ENCODE measurements at regions not wholly inside any gene's neighbourhood (a gene's known extent, or its start where the extent isn't known, plus 50 kb on each side); places are given as distances from the start of the nearest gene placed in this dataset.

DNA sequence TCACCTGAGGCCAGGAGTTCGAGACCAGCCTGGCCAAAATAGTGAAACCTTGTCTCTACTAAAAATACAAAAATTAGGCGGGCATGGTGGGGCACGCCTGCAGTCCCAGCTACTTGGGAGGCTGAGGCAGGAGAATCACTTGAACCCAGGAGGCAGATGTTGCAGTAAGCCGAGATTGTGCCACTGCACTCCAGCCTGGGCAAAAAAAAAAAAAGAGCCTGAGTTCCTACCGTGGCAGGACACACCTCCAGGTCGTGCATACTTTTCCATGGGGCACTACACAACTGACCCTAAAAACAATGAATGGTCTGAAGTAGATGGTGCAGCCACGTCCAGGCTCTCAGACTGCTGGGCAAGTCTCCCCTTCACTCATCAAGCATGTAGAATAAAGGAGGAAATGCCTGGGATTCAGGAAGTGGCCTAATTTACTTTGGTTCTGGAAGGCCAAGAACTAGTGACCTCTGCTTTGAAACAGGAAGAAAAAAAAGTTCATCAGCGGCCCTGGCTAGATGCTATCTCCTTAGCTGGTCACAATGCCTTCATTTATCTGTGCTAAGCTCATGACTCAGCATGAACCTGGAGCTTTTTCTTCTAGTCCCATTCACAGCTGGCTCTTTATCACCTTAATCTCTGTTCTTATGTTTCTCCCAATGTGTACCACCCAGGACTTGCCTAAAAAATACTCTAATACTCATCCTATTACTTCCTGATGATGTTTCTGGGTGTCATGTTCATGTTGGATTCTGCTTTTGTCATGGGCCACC is 55.8 kb upstream of the OR6J1 start:
- peak; percentile 11 for DNase-seq

DNA sequence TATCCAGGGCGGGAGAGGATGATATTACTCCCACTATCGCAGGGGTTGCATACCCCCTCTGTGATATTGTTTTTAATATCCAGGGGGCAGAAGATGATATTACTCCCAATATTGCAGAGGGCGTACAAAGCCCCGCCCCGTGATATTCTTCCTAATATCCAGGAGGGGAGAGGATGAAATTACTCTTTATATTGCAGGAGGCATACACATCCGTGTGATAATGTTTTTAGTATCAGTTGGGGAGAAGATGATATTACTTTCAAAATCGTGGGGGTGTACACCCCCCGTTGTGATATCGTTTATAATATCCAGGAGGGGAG is 52.9 kb upstream of the OXA1L start:
- no peak for DNase-seq

DNA sequence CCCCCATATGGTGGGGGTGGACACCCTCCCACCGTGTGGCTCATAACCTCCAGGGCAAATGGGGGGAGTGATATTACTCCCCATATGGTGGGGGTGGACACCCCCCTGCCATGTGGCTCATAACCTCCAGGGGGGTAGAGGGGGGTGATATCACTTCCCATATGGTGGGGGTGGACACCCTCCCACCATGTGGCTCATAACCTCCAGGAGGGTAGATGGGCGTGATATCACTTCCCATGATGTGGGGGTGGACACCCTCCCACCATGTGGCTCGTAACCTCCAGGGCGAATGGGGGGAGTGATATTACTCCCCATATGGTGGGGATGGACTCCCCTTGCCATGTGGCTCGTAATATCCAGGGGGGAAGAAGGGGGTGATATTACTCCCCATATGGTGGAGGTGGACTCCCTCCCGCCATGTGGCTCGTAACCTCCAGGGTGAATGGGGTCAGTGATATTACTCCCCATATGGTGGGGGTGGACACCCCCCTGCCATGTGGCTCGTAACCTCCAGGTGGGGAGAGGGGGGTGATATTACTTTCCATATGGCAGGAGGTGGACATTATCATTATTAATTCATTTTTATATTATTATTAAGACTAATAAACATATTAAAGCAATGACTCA is 51.2 kb upstream of the OXA1L start:
- DNase-seq = no peak

DNA sequence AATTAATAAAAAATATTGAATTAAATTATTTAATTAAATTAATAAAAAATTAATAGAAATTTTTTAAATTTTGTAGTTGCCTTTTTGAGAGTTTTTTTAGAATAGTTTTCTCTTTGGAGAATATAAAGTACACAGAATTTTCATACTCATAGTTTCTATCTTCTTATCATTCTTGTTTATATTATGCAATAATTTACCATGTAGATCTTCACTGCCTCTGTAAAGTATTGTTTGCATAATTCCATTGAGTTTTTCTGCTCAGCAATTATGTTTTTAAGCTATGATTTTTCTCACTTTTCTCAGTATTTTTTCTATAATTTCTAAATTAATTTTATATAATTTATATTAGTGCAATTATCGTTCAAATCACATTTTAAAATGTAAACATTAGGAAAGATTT is 50.6 kb upstream of the OXA1L start:
- DNase-seq = no peak

Measured in HCEC 1CT (cell line).